Lower lobe of right lung (tissue), 2 donors: ENCODE measurements at regions not wholly inside any gene's neighbourhood (a gene's known extent, or its start where the extent isn't known, plus 50 kb on each side); places are given as distances from the start of the nearest gene placed in this dataset.

ENCODE experiments used
- ATAC-seq, 2 donors: fragments of 200-7000 bp; cut with Tn5 transposase; one replicate each; pipeline ENCODE4 v1.9.1; 2020 to 2022; ENCODE audit warnings: mild to moderate bottlenecking in 2 of 2, moderate library complexity in 2 of 2
- DNase-seq: peaks from one replicate; pipeline ENCODE4 v3.0.0-alpha.2; 2020
- H3K27ac ChIP-seq: fragments of 200-600 bp; one replicate; pipeline ENCODE4 v1.8.0; 2022
- H3K27me3 ChIP-seq: fragments of 200-600 bp; one replicate; pipeline ENCODE4 v1.8.0; 2022; ENCODE audit warnings: low read depth
- H3K36me3 ChIP-seq: fragments of 200-600 bp; one replicate; pipeline ENCODE4 v1.8.0; 2022; ENCODE audit warnings: mild to moderate bottlenecking
- H3K4me1 ChIP-seq: fragments of 200-600 bp; one replicate; pipeline ENCODE4 v1.8.0; 2022
- H3K4me3 ChIP-seq: fragments of 200-600 bp; one replicate; pipeline ENCODE4 v1.8.0; 2022; ENCODE audit warnings: mild to moderate bottlenecking
- H3K9me3 ChIP-seq: fragments of 200-600 bp; one replicate; pipeline ENCODE4 v1.8.0; 2022
- intact Hi-C: fragments of 100-400 bp; cut with DNase I; formaldehyde crosslinking; loops from one replicate; pipeline ENCODE4 v1.11.0; 2022
- TF ChIP-seq, protein P1 (sequence below): fragments of 200-600 bp; IDR thresholded peaks from one replicate; pipeline ENCODE4 v1.8.0; 2022; ENCODE audit warnings: antibody characterized with exemption, mild to moderate bottlenecking
- donor health status: DM: no; HTN: yes; CAD: no; lungs with severe emphysema.

DNA sequence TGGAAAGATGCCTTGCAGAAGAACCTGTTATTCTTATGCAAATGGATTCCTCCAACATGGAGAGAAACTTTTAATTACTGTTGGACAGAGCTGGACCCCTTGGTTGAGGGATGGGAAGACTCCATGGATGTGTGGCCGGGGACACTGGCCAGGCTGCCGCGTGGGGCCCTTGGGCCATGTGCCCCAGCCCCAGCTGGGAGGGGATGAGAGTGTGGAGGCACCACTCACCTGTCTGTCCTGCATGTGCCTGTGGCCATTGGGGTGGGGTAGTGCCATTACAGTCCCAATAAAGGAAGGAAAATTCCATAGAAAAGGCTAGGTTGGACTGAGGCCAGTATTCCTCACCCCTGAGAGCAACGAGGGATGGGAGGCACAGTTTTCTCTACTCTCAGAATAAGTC is 564.5 kb upstream of the PTBP2 start:
- ATAC-seq (no peak), DNase-seq (no peak)
- Histone ChIP-seq H3K27me3 (no peaks in the 10 kb centered on the region), H3K4me3 (no peak overlapping the region), H3K27ac (no peak overlapping the region), H3K9me3 (peaks cover 20% of the 10 kb centered on the region), H3K4me1 (no peaks in the 10 kb centered on the region), H3K36me3 (no peaks in the 10 kb centered on the region)
- TF ChIP-seq, protein P1, sequence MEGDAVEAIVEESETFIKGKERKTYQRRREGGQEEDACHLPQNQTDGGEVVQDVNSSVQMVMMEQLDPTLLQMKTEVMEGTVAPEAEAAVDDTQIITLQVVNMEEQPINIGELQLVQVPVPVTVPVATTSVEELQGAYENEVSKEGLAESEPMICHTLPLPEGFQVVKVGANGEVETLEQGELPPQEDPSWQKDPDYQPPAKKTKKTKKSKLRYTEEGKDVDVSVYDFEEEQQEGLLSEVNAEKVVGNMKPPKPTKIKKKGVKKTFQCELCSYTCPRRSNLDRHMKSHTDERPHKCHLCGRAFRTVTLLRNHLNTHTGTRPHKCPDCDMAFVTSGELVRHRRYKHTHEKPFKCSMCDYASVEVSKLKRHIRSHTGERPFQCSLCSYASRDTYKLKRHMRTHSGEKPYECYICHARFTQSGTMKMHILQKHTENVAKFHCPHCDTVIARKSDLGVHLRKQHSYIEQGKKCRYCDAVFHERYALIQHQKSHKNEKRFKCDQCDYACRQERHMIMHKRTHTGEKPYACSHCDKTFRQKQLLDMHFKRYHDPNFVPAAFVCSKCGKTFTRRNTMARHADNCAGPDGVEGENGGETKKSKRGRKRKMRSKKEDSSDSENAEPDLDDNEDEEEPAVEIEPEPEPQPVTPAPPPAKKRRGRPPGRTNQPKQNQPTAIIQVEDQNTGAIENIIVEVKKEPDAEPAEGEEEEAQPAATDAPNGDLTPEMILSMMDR, result no peak
- intact Hi-C loops, result no loop called here

DNA sequence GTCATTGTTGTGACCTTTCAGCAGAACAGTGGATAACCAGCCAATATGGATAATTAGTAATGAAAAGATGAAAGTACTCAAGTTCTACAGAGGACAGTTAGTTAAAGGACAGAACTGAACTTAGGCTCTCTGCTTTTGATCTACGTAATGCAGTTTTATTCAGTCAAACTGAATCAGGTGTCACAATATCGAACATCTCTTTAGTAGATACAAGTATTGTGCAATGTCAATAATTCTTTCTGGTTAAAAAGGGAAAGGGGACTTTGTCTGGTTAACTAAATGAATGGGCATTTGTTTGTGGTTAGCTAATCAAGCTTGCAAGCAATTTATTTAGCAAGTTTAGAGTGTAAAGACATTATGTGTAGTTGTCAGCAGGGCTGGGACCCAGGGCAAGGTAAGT is 562.2 kb upstream of the PTBP2 start:
- H3K27me3 ChIP-seq, result no peaks in the 10 kb centered on the region
- DNase-seq (no peak), ATAC-seq (no peak)
- intact Hi-C loops, result no loop called here
- TF ChIP-seq, protein P1, result no peak
- no peak overlapping the region for H3K4me3 ChIP-seq
- H3K4me1 ChIP-seq, result no peaks in the 10 kb centered on the region
- peaks cover 10% of the 10 kb centered on the region for H3K9me3 ChIP-seq
- H3K36me3 ChIP-seq, result no peaks in the 10 kb centered on the region
- H3K27ac ChIP-seq, result no peak overlapping the region

DNA sequence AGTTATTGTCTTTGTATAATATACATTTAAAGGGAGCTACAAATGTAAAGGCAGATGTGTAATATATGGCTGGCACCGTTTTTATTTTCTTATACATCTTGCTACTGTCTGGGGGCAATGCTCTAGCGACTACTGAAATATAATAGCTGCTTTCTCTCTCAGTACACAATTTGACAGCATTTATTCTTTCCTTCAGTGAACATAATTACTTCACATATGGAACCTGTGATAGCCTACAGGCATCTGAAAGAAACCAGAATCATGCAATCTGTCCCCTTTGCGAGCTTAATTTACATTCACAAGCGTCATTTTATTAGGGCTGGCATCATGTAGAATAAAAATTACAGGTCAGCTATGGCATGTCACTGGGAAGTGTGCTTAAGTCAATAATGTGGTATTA is 557.5 kb upstream of the PTBP2 start:
- no peaks in the 10 kb centered on the region for H3K4me1 ChIP-seq
- H3K4me3 ChIP-seq, result no peak overlapping the region
- H3K27me3 ChIP-seq, result no peaks in the 10 kb centered on the region
- intact Hi-C loops, result no loop called here
- ATAC-seq (no peak), DNase-seq (no peak)
- no peak overlapping the region for H3K27ac ChIP-seq
- H3K9me3 ChIP-seq, result no peaks in the 10 kb centered on the region
- TF ChIP-seq, protein P1, result no peak
- no peaks in the 10 kb centered on the region for H3K36me3 ChIP-seq

DNA sequence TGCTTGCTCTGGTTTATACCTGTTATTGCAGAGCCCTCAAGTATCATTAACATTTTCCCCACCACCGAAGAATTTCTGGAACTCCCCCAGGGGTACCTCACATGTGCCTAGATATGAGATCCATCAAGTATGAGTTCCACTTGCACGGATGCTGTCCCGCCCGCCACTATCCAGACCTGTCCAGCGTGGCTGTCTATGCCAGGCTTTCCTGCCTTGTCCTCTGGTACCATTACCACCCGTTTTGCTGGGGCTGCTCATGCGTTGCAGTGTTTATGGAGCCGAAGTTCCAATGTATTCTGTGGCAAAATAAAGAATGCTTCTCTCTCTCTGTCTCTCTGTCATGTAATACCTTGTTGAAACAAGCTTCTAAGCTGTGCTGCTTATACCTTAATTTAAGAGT is 543.5 kb upstream of the PTBP2 start:
- no peak overlapping the region for H3K27ac ChIP-seq
- DNase-seq (no peak), ATAC-seq (no peak)
- intact Hi-C loops, result no loop called here
- H3K4me1 ChIP-seq, result no peaks in the 10 kb centered on the region
- no peaks in the 10 kb centered on the region for H3K27me3 ChIP-seq
- TF ChIP-seq, protein P1, result no peak
- H3K9me3 ChIP-seq, result no peaks in the 10 kb centered on the region
- no peaks in the 10 kb centered on the region for H3K36me3 ChIP-seq
- no peak overlapping the region for H3K4me3 ChIP-seq

- TF ChIP-seq, protein P1, result no peak
- ATAC-seq (no peak), DNase-seq (no peak)
- Histone ChIP-seq H3K4me1 (no peaks in the 10 kb centered on the region), H3K27me3 (no peaks in the 10 kb centered on the region), H3K27ac (no peak overlapping the region), H3K36me3 (no peaks in the 10 kb centered on the region), H3K9me3 (no peaks in the 10 kb centered on the region), H3K4me3 (no peak overlapping the region)
- intact Hi-C loops, result no loop called here
Observed at GRCh38 chr1:96183485-96183884, 538.1 kb upstream of the PTBP2 start.

DNA sequence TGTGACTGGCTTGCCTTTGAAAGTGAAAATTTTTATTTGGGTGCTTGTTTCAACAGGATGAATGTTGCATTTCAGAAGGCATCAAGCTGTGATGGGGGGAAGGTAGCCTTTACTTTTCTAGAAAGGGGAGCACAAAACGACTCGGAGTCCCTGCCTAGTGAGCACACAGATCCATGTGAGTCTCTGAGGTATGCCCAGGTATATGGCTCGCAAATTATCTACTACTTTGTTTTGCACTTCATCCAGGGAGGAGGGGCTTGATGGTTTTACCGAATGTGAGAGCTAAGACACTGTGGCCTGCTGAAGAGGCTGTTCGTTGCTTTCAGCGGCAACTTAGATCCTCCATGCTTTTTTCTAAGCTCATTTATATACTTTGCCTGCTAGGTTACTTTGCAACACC is 537.7 kb upstream of the PTBP2 start:
- Histone ChIP-seq H3K9me3 (no peaks in the 10 kb centered on the region), H3K4me1 (no peaks in the 10 kb centered on the region), H3K27ac (no peak overlapping the region), H3K27me3 (no peaks in the 10 kb centered on the region), H3K36me3 (no peaks in the 10 kb centered on the region), H3K4me3 (no peak overlapping the region)
- TF ChIP-seq, protein P1, result no peak
- DNase-seq (no peak), ATAC-seq (no peak)
- intact Hi-C loops, result no loop called here
